ENCODE measurements at regions not wholly inside any gene's neighbourhood (a gene's known extent, or its start where the extent isn't known, plus 50 kb on each side); places are given as distances from the start of the nearest gene placed in this dataset.

GRCh38 chr11:27276141-27276540 is 86.9 kb downstream of the CCDC34 start:
- TF ChIP-seq CTCF (IDR thresholded peaks at IDR 0.05) (no peak), POLR2AphosphoS5 (IDR thresholded peaks at IDR 0.05) (no peak)

Data from breast epithelium (tissue), 3 donors.